Upper lobe of left lung (tissue), 4 donors: ENCODE measurements at regions not wholly inside any gene's neighbourhood (a gene's known extent, or its start where the extent isn't known, plus 50 kb on each side); places are given as distances from the start of the nearest gene placed in this dataset.

Experiments
- EP300 ChIP-seq, 4 donors: sonication (generic); formaldehyde crosslinking; IDR thresholded peaks; one replicate each; pipeline ENCODE4 v1.5.1; 2017; ENCODE audit warnings: antibody characterized with exemption in 4 of 4, control low read depth in 2 of 4
- TF ChIP-seq, protein P1 (sequence below), 6 experiments: fragments of 450-650 bp in 4 of 6; fragments of 200-600 bp in 2 of 6; sonication (generic) in 2 of 6; IDR thresholded peaks; one replicate each; pipeline ENCODE4 v1.5.1; 2016 to 2019; ENCODE audit warnings: antibody characterized with exemption in 6 of 6

DNA sequence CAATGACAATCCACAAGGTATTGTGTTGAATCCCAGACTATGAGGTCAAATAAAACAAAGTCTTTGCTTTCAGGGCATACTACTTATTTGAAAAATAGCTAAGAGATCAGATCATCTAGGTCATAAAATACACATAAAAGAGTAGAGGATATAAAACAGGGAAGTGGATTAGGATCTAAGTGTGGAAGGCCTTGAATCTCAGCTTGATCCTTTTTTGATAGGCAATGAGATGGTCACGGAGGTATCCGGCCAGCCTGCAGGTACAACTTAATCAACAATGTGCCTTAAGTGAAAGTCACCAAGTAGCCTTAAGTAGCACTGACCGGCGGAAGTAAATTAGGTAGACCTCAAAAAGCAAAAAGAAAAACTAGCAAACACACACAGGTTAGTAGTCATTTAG lies 901.7 kb downstream of the KCNJ2 start:
- TF ChIP-seq, protein P1, sequence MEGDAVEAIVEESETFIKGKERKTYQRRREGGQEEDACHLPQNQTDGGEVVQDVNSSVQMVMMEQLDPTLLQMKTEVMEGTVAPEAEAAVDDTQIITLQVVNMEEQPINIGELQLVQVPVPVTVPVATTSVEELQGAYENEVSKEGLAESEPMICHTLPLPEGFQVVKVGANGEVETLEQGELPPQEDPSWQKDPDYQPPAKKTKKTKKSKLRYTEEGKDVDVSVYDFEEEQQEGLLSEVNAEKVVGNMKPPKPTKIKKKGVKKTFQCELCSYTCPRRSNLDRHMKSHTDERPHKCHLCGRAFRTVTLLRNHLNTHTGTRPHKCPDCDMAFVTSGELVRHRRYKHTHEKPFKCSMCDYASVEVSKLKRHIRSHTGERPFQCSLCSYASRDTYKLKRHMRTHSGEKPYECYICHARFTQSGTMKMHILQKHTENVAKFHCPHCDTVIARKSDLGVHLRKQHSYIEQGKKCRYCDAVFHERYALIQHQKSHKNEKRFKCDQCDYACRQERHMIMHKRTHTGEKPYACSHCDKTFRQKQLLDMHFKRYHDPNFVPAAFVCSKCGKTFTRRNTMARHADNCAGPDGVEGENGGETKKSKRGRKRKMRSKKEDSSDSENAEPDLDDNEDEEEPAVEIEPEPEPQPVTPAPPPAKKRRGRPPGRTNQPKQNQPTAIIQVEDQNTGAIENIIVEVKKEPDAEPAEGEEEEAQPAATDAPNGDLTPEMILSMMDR (IDR thresholded peaks at IDR 0.05), result no peak
- TF ChIP-seq EP300 (IDR thresholded peaks at IDR 0.05), result no peak
